NCI-H526 treated with DMSO at 0.1 percent for 48 hours (cell line): ENCODE measurements at regions not wholly inside any gene's neighbourhood (a gene's known extent, or its start where the extent isn't known, plus 50 kb on each side); places are given as distances from the start of the nearest gene placed in this dataset.

Experiments
- DNase-seq: peaks from one replicate; lab custom pipeline; 2025; lab: John Stamatoyannopoulos, UW

GRCh38 chr1:60348884-60349283 lies 275.3 kb upstream of the C1orf87 start:
- no peak for DNase-seq

GRCh38 chr1:60345621-60346020 lies 272.1 kb upstream of the C1orf87 start:
- DNase-seq = no peak

- DNase-seq = no peak
Observed at GRCh38 chr1:60345049-60345448, 271.5 kb upstream of the C1orf87 start.

- no peak for DNase-seq
Observed at GRCh38 chr1:60343736-60344135, 270.2 kb upstream of the C1orf87 start.

- DNase-seq = no peak
Observed at GRCh38 chr1:60342569-60342968, 269.0 kb upstream of the C1orf87 start.

- no peak for DNase-seq
Observed at GRCh38 chr1:60341274-60341673, 267.7 kb upstream of the C1orf87 start.

- DNase-seq = no peak
Observed at GRCh38 chr1:60331647-60332046, 258.1 kb upstream of the C1orf87 start.

GRCh38 chr1:60329651-60330050 lies 256.1 kb upstream of the C1orf87 start:
- no peak for DNase-seq

- no peak for DNase-seq
Observed at GRCh38 chr1:60311838-60312237, 238.3 kb upstream of the C1orf87 start.

GRCh38 chr1:60299581-60299980 lies 226.0 kb upstream of the C1orf87 start:
- DNase-seq = no peak

GRCh38 chr1:60298290-60298689 lies 224.7 kb upstream of the C1orf87 start:
- DNase-seq = no peak

- DNase-seq = no peak
Observed at GRCh38 chr1:60296794-60297193, 223.2 kb upstream of the C1orf87 start.

GRCh38 chr1:60292140-60292539 lies 218.6 kb upstream of the C1orf87 start:
- DNase-seq = no peak

GRCh38 chr1:60290393-60290792 lies 216.8 kb upstream of the C1orf87 start:
- DNase-seq = no peak

GRCh38 chr1:60287536-60287935 lies 214.0 kb upstream of the C1orf87 start:
- no peak for DNase-seq

GRCh38 chr1:60283690-60284089 lies 210.1 kb upstream of the C1orf87 start:
- DNase-seq = no peak

- peak; percentile 58 for DNase-seq
Observed at GRCh38 chr1:60281360-60281932, 207.9 kb upstream of the C1orf87 start.

- DNase-seq = no peak
Observed at GRCh38 chr1:60280819-60281218, 207.2 kb upstream of the C1orf87 start.

GRCh38 chr1:60280256-60280655 lies 206.7 kb upstream of the C1orf87 start:
- no peak for DNase-seq

- DNase-seq = no peak
Observed at GRCh38 chr1:60279798-60280197, 206.2 kb upstream of the C1orf87 start.

GRCh38 chr1:60277269-60277668 lies 203.7 kb upstream of the C1orf87 start:
- no peak for DNase-seq

GRCh38 chr1:60274422-60275290 lies 201.1 kb upstream of the C1orf87 start:
- DNase-seq = no peak

- DNase-seq = no peak
Observed at GRCh38 chr1:60273185-60273584, 199.6 kb upstream of the C1orf87 start.

GRCh38 chr1:60271041-60271440 lies 197.5 kb upstream of the C1orf87 start:
- DNase-seq = no peak
